Gastroesophageal sphincter (tissue), 4 donors: ENCODE measurements at regions not wholly inside any gene's neighbourhood (a gene's known extent, or its start where the extent isn't known, plus 50 kb on each side); places are given as distances from the start of the nearest gene placed in this dataset.
"Not testable (repeated sequence)": the region's sequence is repeated elsewhere in the genome, so short reads cannot be mapped to it uniquely, and the experiment has no call there.

Source experiments
- ATAC-seq: fragments of 150-250 bp; one replicate; pipeline ENCODE4 v1.9.1; 2016; ENCODE audit warnings: mild to moderate bottlenecking, moderate library complexity
- H3K27ac ChIP-seq, 4 donors: fragments of 200-600 bp; sonication (generic) in 3 of 4; 1 replicate in 3 of 4; 2 replicates in 1 of 4; pipeline ENCODE4 v1.5.1; 2016 to 2019
- H3K27me3 ChIP-seq: fragments of 200-600 bp; sonication (generic); one replicate; pipeline ENCODE4 v1.5.1; 2019
- H3K36me3 ChIP-seq, 2 donors: fragments of 200-600 bp; sonication (generic); one replicate each; pipeline ENCODE4 v1.5.1; 2019; ENCODE audit warnings: control low read depth in 1 of 2
- H3K4me1 ChIP-seq, 3 donors: fragments of 200-600 bp; sonication (generic); 1 replicate in 2 of 3; 2 replicates in 1 of 3; pipeline ENCODE4 v1.5.1; 2016 to 2019; ENCODE audit warnings: control low read depth in 2 of 3
- H3K4me3 ChIP-seq, 2 donors: fragments of 200-600 bp; sonication (generic); one replicate each; pipeline ENCODE4 v1.5.1; 2019; ENCODE audit warnings: mild to moderate bottlenecking in 1 of 2, moderate library complexity in 1 of 2
- H3K9me3 ChIP-seq, 3 donors: fragments of 200-600 bp; sonication (generic); one replicate each; pipeline ENCODE4 v1.5.1; 2017 to 2019; ENCODE audit warnings: control low read depth in 2 of 3
- EP300 ChIP-seq: sonication (generic); formaldehyde crosslinking; IDR thresholded peaks from one replicate; pipeline ENCODE4 v1.6.1; 2017; ENCODE audit warnings: antibody characterized with exemption, mild to moderate bottlenecking
- POLR2A ChIP-seq, 2 donors: fragments of 450-650 bp; IDR thresholded peaks; one replicate each; pipeline ENCODE4 v1.6.1; 2017; ENCODE audit warnings: antibody characterized with exemption in 2 of 2, mild to moderate bottlenecking in 2 of 2, moderate library complexity in 1 of 2
- POLR2AphosphoS5 ChIP-seq: sonication (generic); formaldehyde crosslinking; IDR thresholded peaks from one replicate; pipeline ENCODE4 v1.6.1; 2017; ENCODE audit warnings: antibody characterized with exemption
- WGBS, 2 donors: methylation state at CpG; one replicate each; pipeline ENCODE4 v1.1.5; 2018; ENCODE audit warnings: low coverage in 1 of 2; 5-methylcytosine and 5-hydroxymethylcytosine counted together
- TF ChIP-seq, protein P1 (sequence below), 4 experiments: fragments of 200-600 bp in 2 of 4; fragments of 450-650 bp in 2 of 4; sonication (generic) in 1 of 4; IDR thresholded peaks; one replicate each; pipeline ENCODE4 v1.5.1; 2017 to 2019; ENCODE audit warnings: antibody characterized with exemption in 4 of 4, mild to moderate bottlenecking in 2 of 4, moderate library complexity in 2 of 4

DNA sequence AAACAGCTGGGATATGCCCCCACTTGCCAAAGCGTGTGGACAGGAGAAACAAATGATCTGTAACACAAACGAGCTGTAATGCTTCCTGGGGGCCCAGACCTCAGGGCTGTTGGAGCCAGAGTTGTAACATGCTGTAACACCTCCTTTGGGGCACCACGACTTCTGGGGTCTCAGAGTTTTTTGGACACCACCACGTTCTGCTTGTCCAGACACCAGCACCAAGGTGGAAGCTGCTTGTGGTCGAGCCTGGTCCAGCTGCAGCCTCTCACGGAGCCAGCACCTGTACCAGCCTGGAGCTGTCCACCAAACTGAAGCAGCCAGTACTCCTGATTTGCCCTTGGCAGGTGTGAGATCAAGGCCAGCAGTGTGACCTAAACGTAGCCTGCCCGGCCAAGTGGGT, 879.4 kb downstream of the SLC6A15 start:
- no peaks in the 10 kb centered on the region for H3K36me3 ChIP-seq
- no peaks in the 10 kb centered on the region for H3K4me1 ChIP-seq
- peaks cover 0 to 12% (median 0%) of the 10 kb centered on the region in 3 donors for H3K9me3 ChIP-seq
- ATAC-seq = no peak
- TF ChIP-seq EP300 = no peak
- TF ChIP-seq, protein P1, sequence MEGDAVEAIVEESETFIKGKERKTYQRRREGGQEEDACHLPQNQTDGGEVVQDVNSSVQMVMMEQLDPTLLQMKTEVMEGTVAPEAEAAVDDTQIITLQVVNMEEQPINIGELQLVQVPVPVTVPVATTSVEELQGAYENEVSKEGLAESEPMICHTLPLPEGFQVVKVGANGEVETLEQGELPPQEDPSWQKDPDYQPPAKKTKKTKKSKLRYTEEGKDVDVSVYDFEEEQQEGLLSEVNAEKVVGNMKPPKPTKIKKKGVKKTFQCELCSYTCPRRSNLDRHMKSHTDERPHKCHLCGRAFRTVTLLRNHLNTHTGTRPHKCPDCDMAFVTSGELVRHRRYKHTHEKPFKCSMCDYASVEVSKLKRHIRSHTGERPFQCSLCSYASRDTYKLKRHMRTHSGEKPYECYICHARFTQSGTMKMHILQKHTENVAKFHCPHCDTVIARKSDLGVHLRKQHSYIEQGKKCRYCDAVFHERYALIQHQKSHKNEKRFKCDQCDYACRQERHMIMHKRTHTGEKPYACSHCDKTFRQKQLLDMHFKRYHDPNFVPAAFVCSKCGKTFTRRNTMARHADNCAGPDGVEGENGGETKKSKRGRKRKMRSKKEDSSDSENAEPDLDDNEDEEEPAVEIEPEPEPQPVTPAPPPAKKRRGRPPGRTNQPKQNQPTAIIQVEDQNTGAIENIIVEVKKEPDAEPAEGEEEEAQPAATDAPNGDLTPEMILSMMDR (IDR thresholded peaks at IDR 0.05) = no peak
- no peak for TF ChIP-seq POLR2A (IDR thresholded peaks at IDR 0.05)
- TF ChIP-seq POLR2AphosphoS5 = no peak
- H3K4me3 ChIP-seq = no peak overlapping the region
- no peak overlapping the region for H3K27ac ChIP-seq
- WGBS, 2 donors = 100% methylated on average over 1 to 3 of the region's 8 CpGs
- no peaks in the 10 kb centered on the region for H3K27me3 ChIP-seq

DNA sequence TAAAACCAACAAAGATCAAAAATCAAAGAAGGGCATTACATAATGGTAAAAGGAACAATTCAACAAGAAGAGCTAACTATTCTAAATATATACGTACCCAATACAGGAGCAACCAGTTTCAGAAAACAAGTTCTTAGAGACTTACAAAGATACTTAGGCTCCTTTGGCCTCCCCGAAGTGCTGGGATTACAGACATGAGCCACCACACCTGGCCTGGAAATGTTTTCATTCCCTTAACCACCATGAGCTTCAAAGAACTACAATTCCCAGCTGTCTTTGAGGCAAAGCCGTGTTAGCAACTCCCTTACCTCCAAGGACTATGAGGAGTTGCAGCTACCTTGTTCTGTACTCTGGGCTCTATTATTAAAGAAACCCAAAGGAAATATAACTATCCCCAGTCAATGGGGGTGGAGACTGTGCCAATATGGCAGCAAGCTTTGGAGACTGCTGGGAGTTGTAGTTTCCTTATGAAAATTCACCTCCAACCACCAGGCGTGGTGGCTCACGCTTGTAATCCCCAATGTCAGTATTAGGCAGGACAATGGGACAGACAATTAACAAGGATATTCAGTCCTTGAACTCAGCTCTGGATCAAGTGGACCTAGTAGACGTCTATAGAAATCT, 893.9 kb downstream of the SLC6A15 start:
- not testable (repeated sequence) for H3K4me1 ChIP-seq, H3K27me3 ChIP-seq, H3K27ac ChIP-seq, H3K9me3 ChIP-seq, H3K36me3 ChIP-seq, H3K4me3 ChIP-seq, ATAC-seq
- WGBS, 2 donors = 37 to 55% methylated on average over 3 to 4 of the region's 6 CpGs

DNA sequence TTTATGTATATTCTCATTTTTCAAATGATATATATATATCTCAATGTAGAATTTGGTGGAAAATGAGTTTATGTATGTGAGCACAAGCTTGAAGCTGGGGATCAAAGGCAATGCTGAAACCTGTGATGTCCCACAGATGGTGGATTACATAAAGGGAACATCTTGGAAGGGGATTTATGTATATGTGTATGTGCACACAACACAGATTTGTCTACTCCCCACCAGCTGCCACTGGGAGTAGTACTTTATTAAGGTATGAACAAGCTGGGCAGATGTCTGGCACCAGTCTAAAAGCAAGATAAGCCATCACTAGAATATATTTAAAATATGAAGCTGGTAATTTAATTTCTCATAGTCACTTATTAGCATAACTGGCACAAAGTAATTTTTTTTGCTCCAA, 895.6 kb downstream of the SLC6A15 start:
- Histone ChIP-seq H3K9me3 (peaks cover 0 to 17% (median 0%) of the 10 kb centered on the region in 3 donors), H3K27me3 (no peaks in the 10 kb centered on the region), H3K27ac (no peak overlapping the region), H3K36me3 (no peaks in the 10 kb centered on the region), H3K4me3 (no peak overlapping the region), H3K4me1 (no peaks in the 10 kb centered on the region)
- TF ChIP-seq, protein P1 (IDR thresholded peaks at IDR 0.05) = no peak
- no peak for TF ChIP-seq EP300
- TF ChIP-seq POLR2AphosphoS5 = no peak
- no peak for TF ChIP-seq POLR2A (IDR thresholded peaks at IDR 0.05)
- ATAC-seq = no peak

DNA sequence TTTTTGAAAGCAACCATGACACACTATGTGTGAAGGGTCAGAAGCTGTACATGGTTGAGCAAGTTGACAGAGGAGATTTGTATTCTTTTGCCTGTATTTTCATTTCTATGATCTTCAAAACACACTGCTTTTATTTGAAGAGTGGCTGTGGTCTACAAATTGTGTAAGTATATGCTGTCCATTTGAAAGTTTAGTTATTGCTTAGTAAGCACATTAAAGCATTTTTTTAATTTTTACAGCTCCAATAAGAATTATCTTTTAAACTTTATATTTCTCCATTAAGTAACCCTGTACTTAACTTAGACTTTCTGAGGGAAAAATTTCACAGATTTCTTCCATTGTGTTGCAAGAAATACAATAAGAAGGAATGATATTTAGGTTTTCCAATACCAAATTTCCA, 915.2 kb downstream of the SLC6A15 start:
- TF ChIP-seq, protein P1 (IDR thresholded peaks at IDR 0.05) = no peak
- no peak for TF ChIP-seq POLR2AphosphoS5
- no peak for TF ChIP-seq EP300
- Histone ChIP-seq H3K9me3 (peaks cover 0 to 12% (median 0%) of the 10 kb centered on the region in 3 donors), H3K4me1 (no peaks in the 10 kb centered on the region), H3K27me3 (no peaks in the 10 kb centered on the region), H3K27ac (no peak overlapping the region), H3K36me3 (no peaks in the 10 kb centered on the region), H3K4me3 (no peak overlapping the region)
- ATAC-seq = no peak

DNA sequence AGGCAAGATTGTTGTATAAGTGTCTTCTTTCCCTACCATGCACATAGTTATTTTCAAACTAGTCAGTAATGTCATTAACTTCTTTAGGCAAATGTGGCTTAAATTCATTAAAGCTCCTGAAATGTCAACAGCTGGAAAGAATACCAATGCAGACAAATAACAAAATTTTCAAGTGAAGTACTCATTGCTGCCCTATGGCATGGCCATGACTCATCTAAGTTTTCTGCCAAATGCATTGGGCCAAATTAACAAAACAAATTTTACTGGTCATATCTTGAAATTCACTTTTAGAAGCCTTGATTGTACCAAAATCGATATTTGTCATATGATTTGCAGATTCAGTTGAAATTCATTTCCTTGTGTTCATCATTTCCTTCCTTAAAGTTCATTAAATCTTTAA, 915.9 kb downstream of the SLC6A15 start:
- no peak for TF ChIP-seq POLR2A (IDR thresholded peaks at IDR 0.05)
- TF ChIP-seq, protein P1 (IDR thresholded peaks at IDR 0.05) = no peak
- no peak for TF ChIP-seq EP300
- TF ChIP-seq POLR2AphosphoS5 = no peak
- no peaks in the 10 kb centered on the region for H3K27me3 ChIP-seq
- H3K4me1 ChIP-seq = no peaks in the 10 kb centered on the region
- no peak overlapping the region for H3K4me3 ChIP-seq
- peaks cover 0 to 12% (median 0%) of the 10 kb centered on the region in 3 donors for H3K9me3 ChIP-seq
- no peaks in the 10 kb centered on the region for H3K36me3 ChIP-seq
- WGBS, 2 donors = 73 to 85% methylated on average over 1 of the region's 1 CpG
- H3K27ac ChIP-seq = no peak overlapping the region
- ATAC-seq = no peak
